NB4 (cell line): ENCODE measurements at regions not wholly inside any gene's neighbourhood (a gene's known extent, or its start where the extent isn't known, plus 50 kb on each side); places are given as distances from the start of the nearest gene placed in this dataset.
"Not testable (repeated sequence)": the region's sequence is repeated elsewhere in the genome, so short reads cannot be mapped to it uniquely, and the experiment has no call there.

ENCODE experiments used
- MYC ChIP-seq: IDR thresholded peaks from 2 replicates; pipeline ENCODE4 v1.6.1; 2011; ENCODE audit warnings: low read depth, low read length
- TF ChIP-seq, protein P1 (sequence below): IDR thresholded peaks from one replicate; pipeline ENCODE4 v1.5.1; 2012; ENCODE audit warnings: low read depth, low read length

DNA sequence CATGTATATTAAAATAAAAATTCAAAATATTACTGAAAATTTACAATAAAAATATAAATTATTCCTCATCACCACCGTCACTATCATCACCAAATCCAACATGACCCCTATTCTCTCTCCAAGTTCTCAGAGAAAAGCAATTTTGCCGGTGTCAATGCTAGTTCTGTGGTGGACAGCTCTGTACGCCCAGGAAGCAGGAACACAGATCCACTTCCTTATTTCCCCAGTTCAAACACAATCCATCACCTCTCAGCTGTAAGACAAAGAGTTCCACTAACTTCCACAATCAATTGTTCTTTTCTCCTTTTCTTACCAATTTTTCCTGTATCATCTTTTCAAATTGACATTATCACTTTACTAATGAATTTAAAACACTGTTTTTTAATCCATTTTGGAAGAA is 177.0 kb upstream of the LRRC61 start:
- TF ChIP-seq, protein P1, sequence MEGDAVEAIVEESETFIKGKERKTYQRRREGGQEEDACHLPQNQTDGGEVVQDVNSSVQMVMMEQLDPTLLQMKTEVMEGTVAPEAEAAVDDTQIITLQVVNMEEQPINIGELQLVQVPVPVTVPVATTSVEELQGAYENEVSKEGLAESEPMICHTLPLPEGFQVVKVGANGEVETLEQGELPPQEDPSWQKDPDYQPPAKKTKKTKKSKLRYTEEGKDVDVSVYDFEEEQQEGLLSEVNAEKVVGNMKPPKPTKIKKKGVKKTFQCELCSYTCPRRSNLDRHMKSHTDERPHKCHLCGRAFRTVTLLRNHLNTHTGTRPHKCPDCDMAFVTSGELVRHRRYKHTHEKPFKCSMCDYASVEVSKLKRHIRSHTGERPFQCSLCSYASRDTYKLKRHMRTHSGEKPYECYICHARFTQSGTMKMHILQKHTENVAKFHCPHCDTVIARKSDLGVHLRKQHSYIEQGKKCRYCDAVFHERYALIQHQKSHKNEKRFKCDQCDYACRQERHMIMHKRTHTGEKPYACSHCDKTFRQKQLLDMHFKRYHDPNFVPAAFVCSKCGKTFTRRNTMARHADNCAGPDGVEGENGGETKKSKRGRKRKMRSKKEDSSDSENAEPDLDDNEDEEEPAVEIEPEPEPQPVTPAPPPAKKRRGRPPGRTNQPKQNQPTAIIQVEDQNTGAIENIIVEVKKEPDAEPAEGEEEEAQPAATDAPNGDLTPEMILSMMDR = not testable (repeated sequence)
- not testable (repeated sequence) for TF ChIP-seq MYC
